NK-92 treated with Interleukin-12 subunit alpha and Interleukin-12 subunit beta, amount 100 ng/mL, for 24 hours (cell line): ENCODE measurements at regions not wholly inside any gene's neighbourhood (a gene's known extent, or its start where the extent isn't known, plus 50 kb on each side); places are given as distances from the start of the nearest gene placed in this dataset.
"Not testable (repeated sequence)": the region's sequence is repeated elsewhere in the genome, so short reads cannot be mapped to it uniquely, and the experiment has no call there.

Experiments
- DNase-seq: peaks from one replicate; lab custom pipeline; 2025; lab: John Stamatoyannopoulos, UW

GRCh38 chr2:125364984-125365265 lies 1291.0 kb upstream of the GYPC start:
- no peak for DNase-seq

- no peak for DNase-seq
Observed at GRCh38 chr2:125371867-125372266, 1284.1 kb upstream of the GYPC start.

GRCh38 chr2:125373293-125373692 lies 1282.7 kb upstream of the GYPC start:
- no peak for DNase-seq

- no peak for DNase-seq
Observed at GRCh38 chr2:125386074-125386473, 1269.9 kb upstream of the GYPC start.

- no peak for DNase-seq
Observed at GRCh38 chr2:125397535-125398251, 1258.3 kb upstream of the GYPC start.

DNA sequence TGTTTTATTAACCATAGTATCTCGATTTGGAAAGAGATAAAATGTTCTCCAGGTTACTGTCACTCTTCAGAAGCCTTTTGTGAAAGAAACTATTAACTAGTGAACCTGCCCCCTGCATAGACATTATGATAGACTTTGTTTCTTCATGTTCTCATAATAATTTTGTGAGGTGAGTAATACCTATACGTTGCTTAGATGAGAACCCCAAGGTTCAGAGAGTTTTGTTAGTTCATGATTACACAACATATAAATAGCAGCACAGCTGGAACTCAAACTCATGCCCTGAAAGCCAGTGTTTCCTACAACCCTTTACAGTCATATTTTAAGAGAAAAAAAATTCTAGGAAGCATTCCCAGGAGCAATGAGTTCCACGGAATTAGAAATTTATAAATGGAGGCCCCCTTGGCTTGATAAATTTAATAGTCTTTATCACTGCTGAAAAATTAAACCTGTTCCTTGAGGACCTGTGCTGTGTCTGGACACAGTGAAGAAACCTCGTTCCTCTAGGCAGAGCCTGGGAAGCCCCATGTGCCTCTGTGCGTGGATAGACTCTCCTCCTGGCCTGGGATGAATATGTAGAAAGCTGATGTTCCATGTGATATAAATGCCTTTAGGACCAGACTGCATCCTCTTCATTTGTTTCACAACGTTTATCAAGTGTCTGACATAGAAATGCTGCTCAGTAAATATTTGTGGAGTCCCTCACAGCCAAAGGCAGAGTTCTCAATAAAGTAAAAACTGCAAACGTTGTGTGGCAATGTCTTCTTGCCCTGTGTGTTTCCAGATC lies 1257.0 kb upstream of the GYPC start:
- no peak for DNase-seq

GRCh38 chr2:125405816-125406215 lies 1250.1 kb upstream of the GYPC start:
- no peak for DNase-seq

GRCh38 chr2:125408874-125409538 lies 1247.0 kb upstream of the GYPC start:
- no peak for DNase-seq

GRCh38 chr2:125418483-125418882 lies 1237.5 kb upstream of the GYPC start:
- DNase-seq = no peak

DNA sequence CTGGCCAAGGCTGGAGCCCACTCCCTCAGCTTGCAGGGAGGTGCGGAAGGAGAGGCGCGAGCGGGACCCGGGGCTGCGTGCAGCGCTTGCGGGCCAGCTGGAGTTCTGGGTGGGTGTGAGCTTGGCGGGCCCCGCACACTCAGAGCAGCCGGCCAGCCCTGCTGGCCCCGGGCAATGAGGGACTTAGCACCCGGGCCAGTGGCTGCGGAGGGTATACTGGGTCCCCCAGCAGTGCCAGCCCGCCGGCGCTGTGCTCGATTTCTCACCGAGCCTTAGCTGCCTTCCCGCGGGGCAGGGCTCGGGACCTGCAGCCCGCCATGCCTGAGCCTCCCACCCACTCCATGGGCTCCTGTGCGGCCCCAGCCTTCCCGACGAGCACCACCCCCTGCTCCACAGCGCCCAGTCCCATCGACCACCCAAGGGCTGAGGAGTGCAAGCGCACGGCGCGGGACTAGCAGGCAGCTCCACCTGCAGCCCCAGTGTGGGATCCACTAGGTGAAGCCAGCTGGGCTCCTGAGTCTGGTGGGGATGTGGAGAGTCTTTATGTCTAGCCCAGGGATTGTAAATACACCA lies 1233.7 kb upstream of the GYPC start:
- DNase-seq = not testable (repeated sequence)

- DNase-seq = no peak
Observed at GRCh38 chr2:125424266-125424785, 1231.6 kb upstream of the GYPC start.

DNA sequence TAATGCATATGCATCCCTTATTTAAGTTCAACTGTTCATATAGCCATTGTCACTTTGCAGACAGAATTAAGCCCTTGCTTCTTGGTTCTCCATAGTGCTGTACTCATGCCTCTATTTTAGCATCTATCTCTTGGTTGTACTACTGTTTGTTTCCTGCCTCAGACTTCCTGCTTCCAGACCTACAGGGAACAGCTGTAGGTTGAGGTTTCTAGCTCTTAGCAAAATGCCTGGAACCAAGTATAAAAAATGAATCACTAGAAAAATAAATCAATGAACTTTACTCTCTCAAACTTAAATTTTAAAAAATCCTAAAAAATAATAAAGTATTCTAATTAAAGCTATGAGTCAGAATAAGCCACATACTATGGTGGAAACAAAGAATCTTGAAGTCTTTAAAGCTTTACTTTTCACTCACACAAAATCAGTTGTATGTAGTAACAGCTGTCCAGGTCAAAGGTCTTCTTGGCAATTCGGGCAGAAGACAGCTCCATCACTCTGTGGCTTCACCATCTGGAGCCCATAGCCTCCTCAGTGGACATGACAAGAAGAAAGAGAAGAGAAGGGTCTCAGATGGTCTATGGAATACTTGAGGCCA lies 1228.1 kb upstream of the GYPC start:
- DNase-seq = no peak

DNA sequence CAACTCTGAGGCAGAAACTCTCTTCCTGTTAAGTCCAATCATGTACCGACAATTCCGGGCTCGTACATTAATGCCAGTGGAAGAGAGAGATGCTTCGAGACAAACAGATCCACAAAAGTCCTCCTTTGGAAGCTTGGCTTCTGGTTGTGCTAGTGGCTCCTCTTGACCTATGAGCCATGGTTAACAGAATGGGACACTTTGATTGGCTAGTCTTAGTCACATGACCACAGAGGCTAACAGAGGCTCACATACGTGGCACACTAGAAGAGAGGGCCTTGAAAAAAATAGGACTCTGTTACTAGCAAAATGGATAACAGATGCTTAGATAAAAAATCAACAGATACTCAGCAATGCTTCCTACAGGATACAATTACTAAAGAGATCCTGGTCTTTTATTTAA lies 1211.9 kb upstream of the GYPC start:
- DNase-seq = no peak

- DNase-seq = no peak
Observed at GRCh38 chr2:125445495-125445894, 1210.5 kb upstream of the GYPC start.

DNA sequence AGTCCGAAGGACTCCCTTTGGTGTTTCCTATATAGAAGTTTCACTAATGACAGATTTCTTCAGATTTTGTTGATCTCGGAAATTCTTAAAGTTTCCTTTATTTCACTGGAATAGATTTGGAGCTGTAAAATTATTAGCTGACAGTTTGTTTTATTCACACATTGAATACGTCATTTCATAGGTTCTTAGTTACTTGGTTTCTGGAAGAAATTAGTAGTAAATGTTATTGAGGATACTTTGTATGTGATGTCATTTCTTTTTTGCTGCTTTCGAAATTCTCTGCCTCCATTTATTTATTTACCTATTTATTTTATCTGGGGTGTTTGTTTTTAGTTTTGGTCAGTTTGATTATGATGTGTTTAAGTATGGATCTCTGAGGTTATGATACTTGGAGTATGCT lies 1205.9 kb upstream of the GYPC start:
- DNase-seq = no peak

GRCh38 chr2:125455110-125455509 lies 1200.8 kb upstream of the GYPC start:
- no peak for DNase-seq

DNA sequence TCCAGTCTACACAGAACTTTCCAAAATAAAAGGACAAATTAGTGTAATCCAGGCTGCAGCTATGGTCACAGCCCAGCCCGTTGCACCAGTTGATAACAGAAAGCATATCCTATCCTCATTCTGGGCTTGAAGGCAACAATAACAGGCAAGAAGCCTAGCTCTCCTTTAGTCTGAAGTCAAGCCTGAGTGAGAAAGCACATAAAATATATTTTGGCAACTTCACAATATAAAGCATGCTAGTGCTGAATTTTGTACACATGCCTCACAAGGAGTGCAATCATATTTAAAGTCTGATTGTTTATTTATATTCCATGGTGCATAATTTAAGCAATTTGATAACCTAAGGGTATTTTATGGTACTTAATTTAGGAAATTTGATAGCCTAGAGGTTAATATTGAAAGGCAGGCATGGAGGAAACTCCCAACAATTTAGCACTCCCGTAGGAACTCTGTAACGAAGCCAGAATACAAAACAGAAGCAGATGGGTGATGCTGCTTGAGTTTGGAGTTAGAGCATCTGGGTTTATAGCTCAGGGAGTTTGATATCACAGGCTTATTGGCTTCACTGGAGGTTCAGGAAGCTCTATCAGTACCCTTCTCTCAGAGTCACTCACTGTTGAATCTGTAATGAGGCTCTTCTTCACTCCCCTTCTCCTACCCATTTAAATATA lies 1199.1 kb upstream of the GYPC start:
- no peak for DNase-seq

GRCh38 chr2:125471963-125472362 lies 1184.0 kb upstream of the GYPC start:
- DNase-seq = no peak

GRCh38 chr2:125479143-125479636 lies 1176.8 kb upstream of the GYPC start:
- no peak for DNase-seq

DNA sequence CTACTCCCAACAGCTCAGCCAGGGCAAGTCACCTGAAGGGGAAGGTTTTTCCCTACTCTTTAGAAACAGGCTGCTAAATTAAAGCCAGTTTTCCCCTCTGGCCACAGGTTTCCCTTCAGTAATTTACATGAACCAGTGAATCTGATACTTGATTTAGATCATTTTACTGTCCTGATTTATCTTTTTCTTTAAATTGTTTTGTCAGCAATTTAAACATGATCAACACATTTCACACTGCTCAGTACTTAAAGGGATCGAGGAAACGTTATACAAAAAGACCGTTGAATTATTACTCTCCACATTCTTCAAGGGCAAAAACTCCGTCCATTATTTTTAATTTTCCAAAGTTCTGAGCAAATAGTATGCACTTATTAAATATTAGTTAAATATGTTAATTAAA lies 1165.7 kb upstream of the GYPC start:
- no peak for DNase-seq

DNA sequence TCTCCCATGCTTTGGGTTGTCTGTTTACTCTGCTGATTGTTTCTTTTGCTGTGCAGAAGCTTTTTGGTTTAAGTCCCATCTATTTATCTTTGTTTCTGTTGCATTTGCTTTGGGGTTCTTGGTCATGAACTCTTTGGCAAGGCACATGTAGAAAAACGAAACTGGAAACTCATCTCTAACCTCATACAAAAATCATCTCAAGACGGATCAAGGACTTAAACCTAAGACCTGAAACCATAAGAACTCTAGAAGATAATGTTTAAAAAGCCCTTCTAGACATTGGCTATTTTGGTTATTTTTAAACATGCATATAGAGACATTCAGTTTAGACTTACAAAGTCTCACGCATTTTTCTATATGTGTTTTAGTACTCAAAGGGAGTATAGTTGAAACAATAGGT lies 1164.3 kb upstream of the GYPC start:
- DNase-seq = no peak

GRCh38 chr2:125512313-125512712 lies 1143.6 kb upstream of the GYPC start:
- DNase-seq = no peak
